Astrocyte (in vitro differentiated cells and primary cell): ENCODE measurements at regions not wholly inside any gene's neighbourhood (a gene's known extent, or its start where the extent isn't known, plus 50 kb on each side); places are given as distances from the start of the nearest gene placed in this dataset.

Source experiments
- DNase-seq: peaks from one replicate; pipeline ENCODE4 v3.0.0-alpha.2; 2010; ENCODE audit warnings: low read depth
- FAIRE-seq: peaks from 2 replicates; lab custom pipeline; 2011; peaks lifted over from hg19 to GRCh38; lab: Jason Lieb, UNC
- H2AFZ ChIP-seq: 2 replicates; pipeline ENCODE4 v1.6.0; 2012; ENCODE audit warnings: low read depth, low read length, inconsistent platforms
- H3K27ac ChIP-seq: 2 replicates; pipeline ENCODE4 v1.5.1; 2011; ENCODE audit warnings: low read depth, low read length, inconsistent platforms
- H3K27me3 ChIP-seq: 2 replicates; pipeline ENCODE4 v1.6.0; 2011; ENCODE audit warnings: low read length, inconsistent platforms; ENCODE audit not compliant: insufficient read depth
- H3K36me3 ChIP-seq: 2 replicates; pipeline ENCODE4 v1.5.1; 2011; ENCODE audit warnings: low read length, inconsistent platforms; ENCODE audit not compliant: insufficient read depth
- H3K4me1 ChIP-seq: 2 replicates; pipeline ENCODE4 v1.5.1; 2011; ENCODE audit warnings: low read length, inconsistent platforms; ENCODE audit not compliant: insufficient read depth
- H3K4me2 ChIP-seq: 2 replicates; pipeline ENCODE4 v1.6.0; 2012; ENCODE audit warnings: low read length, inconsistent platforms
- H3K4me3 ChIP-seq: 2 replicates; pipeline ENCODE4 v1.5.1; 2011; ENCODE audit warnings: low read depth, mild to moderate bottlenecking, low read length, inconsistent platforms; ENCODE audit not compliant: insufficient read depth
- H3K79me2 ChIP-seq: 2 replicates; pipeline ENCODE4 v1.6.0; 2012; ENCODE audit warnings: mild to moderate bottlenecking, low read length, inconsistent platforms; ENCODE audit not compliant: insufficient read depth
- H3K9ac ChIP-seq: 2 replicates; pipeline ENCODE4 v1.6.0; 2012; ENCODE audit warnings: mild to moderate bottlenecking, low read length, inconsistent platforms
- H3K9me3 ChIP-seq: 2 replicates; pipeline ENCODE4 v1.5.1; 2012; ENCODE audit warnings: low read depth, mild to moderate bottlenecking, low read length, inconsistent platforms; ENCODE audit not compliant: insufficient read depth
- H4K20me1 ChIP-seq: 2 replicates; pipeline ENCODE4 v1.6.0; 2012; ENCODE audit warnings: low read length, inconsistent platforms; ENCODE audit not compliant: insufficient read depth
- H3K27ac Mint-ChIP-seq: one replicate; pipeline ENCODE4 v1.8.0; 2021; ENCODE audit warnings: mild to moderate bottlenecking, mixed read lengths; ENCODE audit not compliant: unreplicated experiment
- H3K27me3 Mint-ChIP-seq: one replicate; pipeline ENCODE4 v1.8.0; 2021; ENCODE audit warnings: low read depth, mixed read lengths; ENCODE audit not compliant: unreplicated experiment
- H3K36me3 Mint-ChIP-seq: one replicate; pipeline ENCODE4 v1.8.0; 2021; ENCODE audit warnings: low read depth, mixed read lengths; ENCODE audit not compliant: unreplicated experiment
- H3K4me1 Mint-ChIP-seq: one replicate; pipeline ENCODE4 v1.8.0; 2021; ENCODE audit warnings: low read depth, mixed read lengths; ENCODE audit not compliant: unreplicated experiment
- H3K4me3 Mint-ChIP-seq: one replicate; pipeline ENCODE4 v1.8.0; 2021; ENCODE audit warnings: mild to moderate bottlenecking, moderate library complexity, mixed read lengths; ENCODE audit not compliant: unreplicated experiment
- H3K9me3 Mint-ChIP-seq: one replicate; pipeline ENCODE4 v1.8.0; 2021; ENCODE audit warnings: mild to moderate bottlenecking, mixed read lengths; ENCODE audit not compliant: unreplicated experiment
- EZH2 ChIP-seq: IDR thresholded peaks from 2 replicates; pipeline ENCODE4 v1.6.1; 2012; ENCODE audit warnings: mild to moderate bottlenecking, low read length, inconsistent platforms; ENCODE audit not compliant: insufficient read depth
- TF ChIP-seq, protein P1 (sequence below): IDR thresholded peaks from 2 replicates; pipeline ENCODE4 v1.5.1; 2011; ENCODE audit warnings: low read depth, mild to moderate bottlenecking, inconsistent platforms, low read length, moderate library complexity; ENCODE audit not compliant: insufficient read depth

DNA sequence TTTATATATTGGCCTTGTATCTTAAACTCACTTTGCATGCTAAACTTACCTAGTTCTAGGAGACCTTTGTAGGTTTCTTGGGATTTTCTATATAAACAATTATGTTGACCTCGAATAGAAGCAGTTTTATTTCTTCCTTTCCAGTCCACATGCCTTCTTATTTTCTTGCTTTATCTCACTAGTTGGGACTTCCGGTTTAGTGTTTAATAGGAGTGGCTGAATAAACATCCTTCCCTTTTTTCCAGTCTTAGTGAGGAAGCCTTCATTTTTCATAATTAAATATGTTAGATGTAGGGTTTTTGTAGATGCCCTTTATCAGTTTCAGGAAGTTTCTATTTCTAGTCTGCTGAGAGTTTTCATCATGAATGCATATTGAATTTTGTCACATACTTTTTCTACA is 347.3 kb upstream of the HNRNPA3 start:
- Histone ChIP-seq H3K36me3 (no peaks in the 10 kb centered on the region), H3K27me3 (no peaks in the 10 kb centered on the region), H3K4me1 (no peaks in the 10 kb centered on the region), H2AFZ (no peak overlapping the region), H3K79me2 (no peaks in the 10 kb centered on the region), H3K4me2 (no peak overlapping the region), H3K9ac (no peak overlapping the region), H3K9me3 (no peaks in the 10 kb centered on the region), H3K27ac (no peak overlapping the region), H3K4me3 (no peak overlapping the region), H4K20me1 (no peaks in the 10 kb centered on the region)
- FAIRE-seq = no peak
- Mint-ChIP-seq H3K27me3 (no peaks in the 10 kb centered on the region), H3K4me3 (no peak overlapping the region), H3K36me3 (no peaks in the 10 kb centered on the region), H3K9me3 (no peaks in the 10 kb centered on the region), H3K27ac (no peak overlapping the region), H3K4me1 (no peaks in the 10 kb centered on the region)
- DNase-seq = no peak
- TF ChIP-seq EZH2 = no peak
- TF ChIP-seq, protein P1, sequence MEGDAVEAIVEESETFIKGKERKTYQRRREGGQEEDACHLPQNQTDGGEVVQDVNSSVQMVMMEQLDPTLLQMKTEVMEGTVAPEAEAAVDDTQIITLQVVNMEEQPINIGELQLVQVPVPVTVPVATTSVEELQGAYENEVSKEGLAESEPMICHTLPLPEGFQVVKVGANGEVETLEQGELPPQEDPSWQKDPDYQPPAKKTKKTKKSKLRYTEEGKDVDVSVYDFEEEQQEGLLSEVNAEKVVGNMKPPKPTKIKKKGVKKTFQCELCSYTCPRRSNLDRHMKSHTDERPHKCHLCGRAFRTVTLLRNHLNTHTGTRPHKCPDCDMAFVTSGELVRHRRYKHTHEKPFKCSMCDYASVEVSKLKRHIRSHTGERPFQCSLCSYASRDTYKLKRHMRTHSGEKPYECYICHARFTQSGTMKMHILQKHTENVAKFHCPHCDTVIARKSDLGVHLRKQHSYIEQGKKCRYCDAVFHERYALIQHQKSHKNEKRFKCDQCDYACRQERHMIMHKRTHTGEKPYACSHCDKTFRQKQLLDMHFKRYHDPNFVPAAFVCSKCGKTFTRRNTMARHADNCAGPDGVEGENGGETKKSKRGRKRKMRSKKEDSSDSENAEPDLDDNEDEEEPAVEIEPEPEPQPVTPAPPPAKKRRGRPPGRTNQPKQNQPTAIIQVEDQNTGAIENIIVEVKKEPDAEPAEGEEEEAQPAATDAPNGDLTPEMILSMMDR = no peak

DNA sequence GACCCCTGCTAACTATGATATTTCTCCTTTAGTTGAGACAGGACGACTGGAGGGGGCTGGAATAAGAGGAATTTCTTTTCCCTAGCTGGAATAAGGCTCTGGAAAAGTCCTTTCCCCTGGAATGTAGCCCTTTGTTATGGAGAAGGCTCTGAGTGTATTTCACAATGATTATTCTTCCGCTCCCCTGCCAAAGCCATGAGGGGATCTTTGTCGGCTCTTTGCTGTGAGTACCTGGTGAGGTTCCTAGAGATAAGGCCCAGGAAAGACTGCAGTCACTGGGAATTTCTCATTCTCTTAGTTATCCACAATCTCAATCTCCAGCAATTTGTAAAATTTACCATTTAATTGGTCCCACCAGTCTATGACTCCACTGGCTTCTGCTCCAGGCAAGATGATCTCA is 340.2 kb upstream of the HNRNPA3 start:
- no peak overlapping the region for H3K4me3 ChIP-seq
- no peaks in the 10 kb centered on the region for H3K9me3 ChIP-seq
- DNase-seq (no peak), FAIRE-seq (no peak)
- no peak overlapping the region for H2AFZ ChIP-seq
- H3K4me1 ChIP-seq = no peaks in the 10 kb centered on the region
- no peak overlapping the region for H3K9ac ChIP-seq
- no peaks in the 10 kb centered on the region for H4K20me1 ChIP-seq
- H3K4me2 ChIP-seq = no peak overlapping the region
- H3K27me3 ChIP-seq = no peaks in the 10 kb centered on the region
- H3K9me3 Mint-ChIP-seq = peaks cover 9% of the 10 kb centered on the region
- no peak for TF ChIP-seq EZH2
- TF ChIP-seq, protein P1 = no peak
- no peak overlapping the region for H3K27ac Mint-ChIP-seq
- no peak overlapping the region for H3K4me3 Mint-ChIP-seq
- H3K27ac ChIP-seq = no peak overlapping the region
- no peaks in the 10 kb centered on the region for H3K36me3 ChIP-seq
- H3K79me2 ChIP-seq = no peaks in the 10 kb centered on the region
- H3K36me3 Mint-ChIP-seq = no peaks in the 10 kb centered on the region
- no peaks in the 10 kb centered on the region for H3K27me3 Mint-ChIP-seq
- no peaks in the 10 kb centered on the region for H3K4me1 Mint-ChIP-seq

DNA sequence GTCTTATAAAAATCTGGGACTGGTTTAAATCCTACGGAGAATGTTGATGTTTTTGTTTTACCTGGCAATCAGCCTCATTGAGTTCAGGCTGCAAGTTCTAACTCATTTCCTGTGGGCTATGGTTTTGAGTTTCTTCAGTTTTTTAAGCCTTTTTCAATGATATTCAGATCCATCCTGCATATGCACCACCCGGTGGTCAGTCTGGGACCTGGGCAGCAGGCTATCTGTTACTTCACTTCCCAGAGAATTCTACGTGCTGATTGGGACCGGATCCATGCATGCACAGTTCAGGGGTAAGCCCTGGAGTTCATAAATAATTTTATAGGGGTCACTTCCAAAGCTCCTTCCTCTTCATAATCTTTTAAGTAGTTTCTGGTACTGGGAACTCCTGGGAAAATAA is 339.2 kb upstream of the HNRNPA3 start:
- DNase-seq = no peak
- no peak for FAIRE-seq

More for the DNA sequence above, 339.2 kb upstream of the HNRNPA3 start:
- H3K36me3 Mint-ChIP-seq = no peaks in the 10 kb centered on the region
- Histone ChIP-seq H3K36me3 (no peaks in the 10 kb centered on the region), H3K4me1 (no peaks in the 10 kb centered on the region), H3K4me3 (no peak overlapping the region), H3K4me2 (no peak overlapping the region), H3K27me3 (no peaks in the 10 kb centered on the region), H2AFZ (no peak overlapping the region), H3K27ac (no peak overlapping the region), H3K9ac (no peak overlapping the region), H3K9me3 (no peaks in the 10 kb centered on the region), H4K20me1 (no peaks in the 10 kb centered on the region), H3K79me2 (no peaks in the 10 kb centered on the region)
- H3K9me3 Mint-ChIP-seq = peaks cover 9% of the 10 kb centered on the region
- H3K27me3 Mint-ChIP-seq = no peaks in the 10 kb centered on the region
- no peak overlapping the region for H3K4me3 Mint-ChIP-seq
- H3K4me1 Mint-ChIP-seq = no peaks in the 10 kb centered on the region
- H3K27ac Mint-ChIP-seq = no peak overlapping the region
- TF ChIP-seq, protein P1 = peak; percentile 12
- no peak for TF ChIP-seq EZH2
